ENCODE measurements at regions not wholly inside any gene's neighbourhood (a gene's known extent, or its start where the extent isn't known, plus 50 kb on each side); places are given as distances from the start of the nearest gene placed in this dataset.

DNA sequence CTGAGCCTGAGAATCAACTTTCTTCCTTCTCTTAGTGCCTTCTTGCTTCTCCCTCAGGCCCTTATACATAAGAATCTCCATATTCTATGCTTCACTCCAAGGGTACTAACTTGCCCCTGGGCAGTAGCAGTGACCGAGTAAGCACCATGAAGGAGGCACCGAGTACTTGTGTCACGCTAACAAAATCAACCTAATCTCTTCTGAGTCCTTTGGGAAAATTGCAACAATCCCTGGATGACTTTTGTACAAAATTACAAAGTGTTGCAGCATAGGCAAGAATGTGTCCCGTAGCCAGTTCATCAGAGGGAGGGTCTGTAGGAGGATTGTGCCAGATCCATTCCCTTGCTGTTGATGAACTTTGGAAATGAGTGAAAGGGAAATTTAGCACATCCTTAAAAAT lies 80.4 kb upstream of the EEPD1 start:
- dilution Hi-C loops (cut with HindIII; ENCODE audit: low sequenced_read_pairs, unreplicated experiment) = no loop called here
- Histone ChIP-seq H3K4me3 (ENCODE audit: insufficient read depth, low read depth, low read length) (no peak overlapping the region), H3K23ac (ENCODE audit: low read depth, low read length) (no peak overlapping the region), H3K27ac (ENCODE audit: insufficient read depth, low read length) (no peak overlapping the region), H4K20me1 (ENCODE audit: insufficient read depth, low read length) (no peaks in the 10 kb centered on the region), H3K4ac (ENCODE audit: low read depth, low read length) (no peak overlapping the region), H3K14ac (replicated peaks; ENCODE audit: low read depth, low read length) (no peak overlapping the region), H3K36me3 (ENCODE audit: control insufficient read depth, insufficient read depth, low read length) (no peaks in the 10 kb centered on the region), H2BK5ac (ENCODE audit: low read depth, low read length, poor library complexity, severe bottlenecking) (no peak overlapping the region), H3K4me2 (ENCODE audit: low read depth, low read length) (no peak overlapping the region), H2AFZ (replicated peaks; ENCODE audit: low read length, poor library complexity) (no peak overlapping the region), H2AK5ac (ENCODE audit: low read depth, low read length) (no peak overlapping the region), H2BK120ac (ENCODE audit: low read depth, low read length) (no peak overlapping the region), H3K18ac (ENCODE audit: low read depth, low read length) (no peak overlapping the region), H4K5ac (ENCODE audit: low read depth, low read length) (no peak overlapping the region), H3K27me3 (ENCODE audit: control insufficient read depth, insufficient read depth, low read length) (peaks cover 33% of the 10 kb centered on the region), H4K91ac (ENCODE audit: insufficient read depth, low read depth, low read length) (no peak overlapping the region), H3K79me1 (ENCODE audit: low read depth in 1 of 2, low read length in 2 of 2) (no peaks in the 10 kb centered on the region), H2AK9ac (replicated peaks; ENCODE audit: low read depth, low read length, poor library complexity) (no peak overlapping the region), H2BK20ac (ENCODE audit: low read depth, low read length) (no peak overlapping the region), H3K9ac (ENCODE audit: low read depth, low read length) (no peak overlapping the region), H3K4me1 (ENCODE audit: control insufficient read depth, insufficient read depth, low read length) (no peaks in the 10 kb centered on the region), H3K56ac (ENCODE audit: extremely low read depth, insufficient read depth, low read length) (no peak overlapping the region), H2BK15ac (ENCODE audit: low read depth, low read length) (no peak overlapping the region), H4K8ac (ENCODE audit: low read depth in 2 of 2, low read length in 2 of 2) (no peak overlapping the region), H3K9me1 (ENCODE audit: insufficient read depth, low read length) (no peaks in the 10 kb centered on the region), H3K9me3 (ENCODE audit: control insufficient read depth, insufficient read depth, low read length) (peaks cover 4% of the 10 kb centered on the region; the same call in 1 of the 2 replicates)
- in situ Hi-C loops (cut with MboI; ENCODE audit: low sequenced_read_pairs) = no loop called here
- no CpG with 5 or more reads among the region's 4 CpGs for WGBS, 2 experiments (ENCODE audit: extremely low coverage in 2 of 2, insufficient read length in 1 of 2)
- CTCF ChIA-PET = no interaction called here
- no peak for ATAC-seq (ENCODE audit: low read depth)
- TF ChIP-seq FOS (IDR thresholded peaks at IDR 0.05; ENCODE audit: low read depth, low read length) = no peak
- no peak for TF ChIP-seq BHLHE40 (IDR thresholded peaks at IDR 0.05; ENCODE audit: low read depth, low read length)
- TF ChIP-seq, protein P1, sequence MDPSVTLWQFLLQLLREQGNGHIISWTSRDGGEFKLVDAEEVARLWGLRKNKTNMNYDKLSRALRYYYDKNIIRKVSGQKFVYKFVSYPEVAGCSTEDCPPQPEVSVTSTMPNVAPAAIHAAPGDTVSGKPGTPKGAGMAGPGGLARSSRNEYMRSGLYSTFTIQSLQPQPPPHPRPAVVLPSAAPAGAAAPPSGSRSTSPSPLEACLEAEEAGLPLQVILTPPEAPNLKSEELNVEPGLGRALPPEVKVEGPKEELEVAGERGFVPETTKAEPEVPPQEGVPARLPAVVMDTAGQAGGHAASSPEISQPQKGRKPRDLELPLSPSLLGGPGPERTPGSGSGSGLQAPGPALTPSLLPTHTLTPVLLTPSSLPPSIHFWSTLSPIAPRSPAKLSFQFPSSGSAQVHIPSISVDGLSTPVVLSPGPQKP (IDR thresholded peaks at IDR 0.05; ENCODE audit: borderline replicate concordance, low read depth, low read length) = no peak
- no peak for TF ChIP-seq SMC3 (IDR thresholded peaks at IDR 0.05; ENCODE audit: low read depth, low read length)
- TF ChIP-seq, protein P2, sequence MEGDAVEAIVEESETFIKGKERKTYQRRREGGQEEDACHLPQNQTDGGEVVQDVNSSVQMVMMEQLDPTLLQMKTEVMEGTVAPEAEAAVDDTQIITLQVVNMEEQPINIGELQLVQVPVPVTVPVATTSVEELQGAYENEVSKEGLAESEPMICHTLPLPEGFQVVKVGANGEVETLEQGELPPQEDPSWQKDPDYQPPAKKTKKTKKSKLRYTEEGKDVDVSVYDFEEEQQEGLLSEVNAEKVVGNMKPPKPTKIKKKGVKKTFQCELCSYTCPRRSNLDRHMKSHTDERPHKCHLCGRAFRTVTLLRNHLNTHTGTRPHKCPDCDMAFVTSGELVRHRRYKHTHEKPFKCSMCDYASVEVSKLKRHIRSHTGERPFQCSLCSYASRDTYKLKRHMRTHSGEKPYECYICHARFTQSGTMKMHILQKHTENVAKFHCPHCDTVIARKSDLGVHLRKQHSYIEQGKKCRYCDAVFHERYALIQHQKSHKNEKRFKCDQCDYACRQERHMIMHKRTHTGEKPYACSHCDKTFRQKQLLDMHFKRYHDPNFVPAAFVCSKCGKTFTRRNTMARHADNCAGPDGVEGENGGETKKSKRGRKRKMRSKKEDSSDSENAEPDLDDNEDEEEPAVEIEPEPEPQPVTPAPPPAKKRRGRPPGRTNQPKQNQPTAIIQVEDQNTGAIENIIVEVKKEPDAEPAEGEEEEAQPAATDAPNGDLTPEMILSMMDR (conservative IDR thresholded peaks at IDR 0.05; ENCODE audit: low read depth, low read length) = no peak
- TF ChIP-seq, protein P3, sequence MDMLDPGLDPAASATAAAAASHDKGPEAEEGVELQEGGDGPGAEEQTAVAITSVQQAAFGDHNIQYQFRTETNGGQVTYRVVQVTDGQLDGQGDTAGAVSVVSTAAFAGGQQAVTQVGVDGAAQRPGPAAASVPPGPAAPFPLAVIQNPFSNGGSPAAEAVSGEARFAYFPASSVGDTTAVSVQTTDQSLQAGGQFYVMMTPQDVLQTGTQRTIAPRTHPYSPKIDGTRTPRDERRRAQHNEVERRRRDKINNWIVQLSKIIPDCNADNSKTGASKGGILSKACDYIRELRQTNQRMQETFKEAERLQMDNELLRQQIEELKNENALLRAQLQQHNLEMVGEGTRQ (IDR thresholded peaks at IDR 0.05; ENCODE audit: low read depth, low read length) = no peak
- no peak for TF ChIP-seq MXI1 (IDR thresholded peaks at IDR 0.05; ENCODE audit: borderline replicate concordance, low read depth, low read length)
- TF ChIP-seq MAFK (IDR thresholded peaks at IDR 0.05; ENCODE audit: low read depth, low read length) = no peak
- no peak for TF ChIP-seq RCOR1 (IDR thresholded peaks at IDR 0.05; ENCODE audit: insufficient replicate concordance, low read length)
- no peak for TF ChIP-seq CHD1 (IDR thresholded peaks at IDR 0.05; ENCODE audit: low read depth, low read length)
- TF ChIP-seq MAZ (IDR thresholded peaks at IDR 0.05; ENCODE audit: borderline replicate concordance, low read depth, low read length) = no peak
- no peak for TF ChIP-seq POLR2A (IDR thresholded peaks at IDR 0.05; ENCODE audit: low read depth, low read length)
- no peak for TF ChIP-seq CEBPB (IDR thresholded peaks at IDR 0.05; ENCODE audit: low read depth, low read length)
- no peak for TF ChIP-seq RFX5 (IDR thresholded peaks at IDR 0.05; ENCODE audit: low read depth, low read length)
- no peak for TF ChIP-seq RAD21 (IDR thresholded peaks at IDR 0.05; ENCODE audit: low read length)
- no peak for TF ChIP-seq NFE2L2 (IDR thresholded peaks at IDR 0.05; ENCODE audit: low read depth, low read length)
- BruUV-seq (replicated peaks) = no TSS peak
- intact Hi-C loops (cut with micrococcal nuclease) = no loop called here
- DNase-seq = no peak
- POLR2A ChIA-PET (ENCODE audit: unreplicated experiment) = no interaction called here
